ENCODE measurements at regions not wholly inside any gene's neighbourhood (a gene's known extent, or its start where the extent isn't known, plus 50 kb on each side); places are given as distances from the start of the nearest gene placed in this dataset.
A peak's percentile ranks its signal among the peaks of the same experiment; 100 is the strongest.

- DNase-seq (ENCODE audit: low read depth in 2 of 3, low spot score in 2 of 3): no peak
Observed at GRCh38 chr1:193626695-193627094, 440.3 kb upstream of the B3GALT2 start.

DNA sequence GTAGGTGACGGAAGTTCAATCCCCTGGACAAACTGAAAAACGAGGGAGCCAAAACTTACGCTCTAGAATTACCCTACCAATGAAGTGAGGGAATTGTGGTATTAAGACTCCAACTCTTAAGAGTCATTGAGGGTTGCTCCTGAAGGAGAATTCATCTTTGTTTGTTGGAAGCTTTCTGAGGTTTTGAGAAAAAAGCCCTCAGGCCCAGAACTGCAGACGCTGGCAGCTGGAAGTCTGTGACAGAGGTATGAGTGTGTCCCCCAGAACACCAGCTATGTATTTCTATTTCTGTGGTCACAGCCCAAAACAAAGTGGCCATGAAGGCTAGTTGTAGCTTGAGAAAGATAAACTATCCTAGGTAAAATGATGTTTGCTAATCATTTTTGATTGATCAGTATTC, 438.8 kb upstream of the B3GALT2 start:
- DNase-seq (ENCODE audit: low read depth in 2 of 3, low spot score in 2 of 3): no peak

DNA sequence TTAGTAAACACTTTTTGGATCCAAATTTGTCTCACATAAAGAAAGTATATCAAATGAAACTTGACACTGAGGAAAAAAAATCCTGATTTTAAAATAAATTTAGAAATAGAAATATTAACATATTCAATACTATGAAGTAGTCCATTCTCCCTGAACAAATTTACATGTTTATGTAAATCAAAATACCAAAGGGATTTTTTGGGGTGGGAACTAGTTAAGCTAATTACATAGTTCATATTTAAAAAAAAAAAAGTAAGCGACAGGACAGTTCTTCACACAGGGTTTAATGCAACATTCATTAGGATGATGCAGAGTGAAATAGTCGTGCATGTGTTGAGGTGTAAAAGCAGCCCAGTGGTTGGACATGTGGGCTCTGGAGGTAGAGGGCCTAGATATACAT, 433.5 kb upstream of the B3GALT2 start:
- DNase-seq (ENCODE audit: low read depth in 2 of 3, low spot score in 2 of 3): no peak

DNA sequence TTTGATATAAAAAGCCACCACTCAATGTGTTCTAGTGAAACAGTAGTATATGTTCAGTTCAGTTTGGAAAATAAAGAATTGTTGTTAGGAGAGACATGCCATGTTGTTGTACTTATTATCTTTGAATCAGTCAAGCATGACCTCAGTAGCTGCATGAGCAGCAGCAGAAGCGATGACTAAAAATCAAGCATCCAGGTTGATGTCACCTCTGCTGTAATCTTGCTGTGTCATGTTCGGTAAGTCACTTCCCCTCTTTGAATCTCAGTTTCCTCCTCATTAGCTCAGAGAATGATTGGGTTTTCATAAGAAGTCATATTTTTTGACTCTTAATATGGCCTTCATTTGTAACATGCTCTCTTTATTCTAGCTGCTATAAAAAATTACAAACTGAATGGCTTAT, 428.4 kb upstream of the B3GALT2 start:
- DNase-seq (ENCODE audit: low read depth in 2 of 3, low spot score in 2 of 3): no peak

- no peak for DNase-seq (ENCODE audit: low read depth in 2 of 3, low spot score in 2 of 3)
Observed at GRCh38 chr1:193614275-193614674, 427.9 kb upstream of the B3GALT2 start.

- DNase-seq (ENCODE audit: low read depth in 2 of 3, low spot score in 2 of 3): no peak
Observed at GRCh38 chr1:193613041-193613440, 426.6 kb upstream of the B3GALT2 start.

GRCh38 chr1:193609592-193609991, 423.2 kb upstream of the B3GALT2 start:
- no peak for DNase-seq (ENCODE audit: low read depth in 2 of 3, low spot score in 2 of 3)

GRCh38 chr1:193607787-193608186, 421.4 kb upstream of the B3GALT2 start:
- DNase-seq (ENCODE audit: low read depth in 2 of 3, low spot score in 2 of 3): no peak

DNA sequence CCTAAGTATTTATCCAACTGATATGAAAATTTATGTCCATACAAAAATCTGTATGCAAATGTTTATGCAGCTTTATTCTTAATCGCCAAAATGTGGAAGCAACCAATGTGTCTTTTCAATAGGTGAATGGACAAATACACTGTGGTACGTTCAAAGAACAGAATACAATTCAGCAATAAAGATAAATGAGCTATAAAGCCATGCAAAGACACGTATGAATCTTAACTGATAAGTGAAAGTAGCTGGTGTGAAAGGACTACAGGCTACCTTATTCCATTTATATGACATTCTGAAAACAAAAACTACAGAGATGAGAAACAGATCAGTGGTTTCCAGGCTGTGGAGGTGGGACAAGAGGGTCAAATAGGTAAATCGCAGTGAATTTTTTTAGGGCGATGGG, 419.6 kb upstream of the B3GALT2 start:
- no peak for DNase-seq (ENCODE audit: low read depth in 2 of 3, low spot score in 2 of 3)

DNA sequence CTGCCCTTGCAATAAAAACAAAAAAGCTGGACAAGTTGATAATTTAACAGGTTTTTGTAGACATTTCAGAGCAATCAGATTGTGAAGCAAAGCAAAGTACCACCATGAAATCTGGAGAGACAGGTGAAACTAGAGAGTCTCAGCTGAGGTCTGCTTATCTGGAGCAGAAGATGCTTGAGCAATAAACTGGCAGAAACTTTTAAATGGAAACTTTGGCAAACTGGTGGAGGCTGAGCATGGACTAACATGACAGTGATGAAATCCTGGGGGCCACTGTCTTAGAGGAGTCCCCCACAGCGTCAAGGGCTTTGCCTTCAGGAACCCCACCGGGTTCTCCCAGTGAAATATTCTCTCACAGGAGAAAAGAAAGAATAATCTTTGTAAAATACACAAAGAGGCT, 416.3 kb upstream of the B3GALT2 start:
- no peak for DNase-seq (ENCODE audit: low read depth in 2 of 3, low spot score in 2 of 3)

DNA sequence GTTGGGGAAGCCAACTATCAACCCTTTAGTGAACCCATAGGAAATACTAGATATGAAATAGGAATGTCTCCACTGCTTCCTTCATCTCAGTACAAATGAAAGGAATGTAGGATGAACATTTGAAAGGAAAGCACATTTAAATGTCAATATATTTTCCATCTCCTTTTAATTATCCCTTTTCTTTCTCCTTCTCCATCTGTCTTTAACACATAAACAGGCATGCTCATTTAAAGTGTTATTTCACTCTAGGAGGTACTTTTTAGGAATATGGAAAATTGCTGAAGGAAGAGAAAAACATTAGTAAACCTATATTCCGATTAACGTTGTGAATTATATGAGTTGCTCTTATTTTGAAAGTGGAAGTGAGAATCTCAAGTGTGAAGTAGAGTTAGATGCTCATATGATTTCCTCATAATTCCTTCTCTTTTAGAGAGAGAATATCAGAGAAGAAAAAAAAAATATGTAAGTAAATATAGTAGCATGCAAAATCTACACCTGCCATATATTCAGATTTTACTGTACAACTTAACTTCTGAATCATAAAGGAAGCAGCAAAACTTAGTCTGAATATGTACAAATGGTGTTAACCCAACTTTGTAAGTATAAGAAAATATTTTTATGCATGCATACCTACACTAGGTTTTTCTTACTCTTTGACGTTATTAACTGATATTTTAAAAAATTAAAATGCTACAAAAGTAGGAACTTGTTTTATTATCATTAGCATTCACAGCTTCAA, 406.9 kb upstream of the B3GALT2 start:
- no peak for DNase-seq (ENCODE audit: low read depth in 2 of 3, low spot score in 2 of 3)

DNA sequence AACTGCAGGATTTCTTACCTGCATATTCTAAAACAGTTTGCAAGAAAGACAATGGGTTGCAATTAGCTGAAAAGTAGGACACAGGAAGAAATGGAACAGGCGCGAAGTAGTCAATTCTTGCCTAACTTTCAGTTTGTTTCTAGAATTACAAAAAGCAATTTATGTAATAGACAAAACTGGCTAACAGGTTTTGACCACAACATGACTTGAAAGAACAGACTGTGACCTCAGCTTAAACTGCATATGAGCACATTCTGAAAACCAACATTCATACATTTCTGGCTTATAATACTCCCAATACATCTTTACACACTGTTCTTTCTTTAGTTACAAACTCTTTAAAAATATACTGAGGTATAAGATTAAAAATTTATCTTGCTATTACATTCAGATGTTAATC, 405.9 kb upstream of the B3GALT2 start:
- peak in 1 of 3 donors; percentile 27 for DNase-seq (ENCODE audit: low read depth in 2 of 3, low spot score in 2 of 3)

DNA sequence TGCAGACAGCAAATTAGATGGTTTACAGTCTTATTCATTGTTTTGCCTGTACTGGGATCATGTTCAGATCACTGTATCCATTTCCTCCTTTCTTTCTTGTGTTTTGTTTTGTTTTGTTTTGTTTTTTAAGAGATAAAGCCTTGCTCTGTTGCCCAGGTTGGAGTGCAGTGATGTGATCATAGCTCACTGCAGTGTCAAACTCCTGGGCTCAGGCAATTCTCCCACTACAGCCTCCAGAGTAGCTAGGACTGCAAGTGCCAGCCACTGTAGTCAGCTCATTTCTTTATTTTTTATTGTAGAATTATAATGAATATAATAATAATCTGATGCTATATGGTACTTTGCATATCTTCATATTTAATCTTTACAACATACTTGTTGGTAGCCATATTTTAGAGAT, 403.7 kb upstream of the B3GALT2 start:
- DNase-seq (ENCODE audit: low read depth in 2 of 3, low spot score in 2 of 3): no peak

- no peak for DNase-seq (ENCODE audit: low read depth in 2 of 3, low spot score in 2 of 3)
Observed at GRCh38 chr1:193589597-193590040, 403.2 kb upstream of the B3GALT2 start.

- DNase-seq (ENCODE audit: low read depth in 2 of 3, low spot score in 2 of 3): no peak
Observed at GRCh38 chr1:193588311-193589082, 402.1 kb upstream of the B3GALT2 start.

GRCh38 chr1:193584731-193585239, 398.4 kb upstream of the B3GALT2 start:
- DNase-seq (ENCODE audit: low read depth in 2 of 3, low spot score in 2 of 3): no peak

GRCh38 chr1:193581341-193581740, 394.9 kb upstream of the B3GALT2 start:
- no peak for DNase-seq (ENCODE audit: low read depth in 2 of 3, low spot score in 2 of 3)

DNA sequence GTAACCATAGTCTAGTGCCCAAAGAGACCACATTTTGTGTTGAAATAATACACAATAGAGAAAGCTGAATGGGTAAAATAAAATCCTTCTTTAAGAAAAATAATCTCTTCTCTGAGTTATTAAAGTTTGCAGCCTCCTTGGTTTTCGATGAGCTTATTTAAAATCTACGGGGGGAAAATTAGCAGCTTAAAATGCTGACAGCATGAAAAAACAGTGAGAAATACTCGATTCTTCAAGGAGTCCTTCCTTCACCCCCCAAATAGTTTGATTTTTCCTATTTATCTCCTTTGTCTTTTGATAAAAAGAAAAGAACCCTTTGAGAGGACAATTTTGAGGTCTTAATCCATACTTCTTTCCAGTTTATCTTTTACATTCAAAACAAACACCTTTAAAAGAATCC, 394.0 kb upstream of the B3GALT2 start:
- no peak for DNase-seq (ENCODE audit: low read depth in 2 of 3, low spot score in 2 of 3)

DNA sequence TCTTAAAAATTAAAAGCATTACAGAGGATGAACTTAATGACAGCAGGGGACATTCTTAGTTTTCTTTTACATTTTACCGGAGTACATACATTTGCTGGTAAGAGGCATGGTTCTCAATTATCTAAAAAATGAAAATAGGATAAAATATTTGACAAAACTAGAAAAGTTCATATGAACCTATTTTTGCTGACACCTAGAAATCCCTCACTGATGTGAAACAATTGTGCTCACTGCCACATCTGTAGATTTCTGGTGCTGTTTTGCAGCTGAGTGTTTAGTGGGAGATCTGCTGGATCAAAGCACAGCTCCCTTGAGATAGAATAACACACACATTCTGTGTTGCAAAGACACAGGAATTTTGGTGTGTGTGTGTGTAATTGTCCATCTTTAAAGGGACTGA, 392.9 kb upstream of the B3GALT2 start:
- DNase-seq (ENCODE audit: low read depth in 2 of 3, low spot score in 2 of 3): no peak

DNA sequence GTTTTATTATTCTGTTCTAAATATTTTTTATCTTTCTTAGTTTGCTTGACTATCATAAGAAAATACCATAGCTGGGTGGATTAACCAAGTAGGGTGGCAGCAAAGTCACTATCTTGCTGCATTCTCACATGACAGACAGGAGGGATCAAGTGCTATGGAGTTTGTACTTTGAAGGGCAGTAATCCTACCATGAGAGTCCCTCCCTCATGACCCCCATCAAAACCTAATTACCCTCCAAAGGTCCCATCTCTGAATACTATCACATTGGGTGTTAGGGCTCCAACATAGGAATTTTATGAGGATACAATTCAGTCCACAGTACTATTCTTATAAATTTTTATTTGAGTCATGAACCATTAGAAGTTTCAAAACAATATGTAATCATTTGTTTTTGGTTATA, 388.5 kb upstream of the B3GALT2 start:
- no peak for DNase-seq (ENCODE audit: low read depth in 2 of 3, low spot score in 2 of 3)

DNA sequence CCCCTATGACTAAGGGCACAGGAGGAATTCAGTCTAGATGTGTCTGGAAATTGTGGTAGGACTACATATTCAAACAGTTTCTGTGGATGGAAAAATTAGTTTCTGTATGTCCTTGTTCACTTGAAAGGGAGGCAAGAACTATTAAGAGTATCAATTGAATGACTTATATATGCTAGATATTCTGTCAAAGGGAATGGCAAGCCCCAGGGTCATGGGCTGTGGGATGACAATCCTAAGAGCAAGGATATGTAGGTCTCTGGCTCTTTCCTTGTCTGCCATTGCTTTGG, 383.5 kb upstream of the B3GALT2 start:
- DNase-seq (ENCODE audit: low read depth in 2 of 3, low spot score in 2 of 3): no peak

All from hematopoietic multipotent progenitor cell (in vitro differentiated cells).